IMR-90 (cell line): ENCODE measurements at regions not wholly inside any gene's neighbourhood (a gene's known extent, or its start where the extent isn't known, plus 50 kb on each side); places are given as distances from the start of the nearest gene placed in this dataset.

ENCODE experiments used
- ATAC-seq: fragments of 200-7000 bp; cut with Tn5 transposase; 2 replicates; pipeline ENCODE4 v1.9.1; 2020; ENCODE audit warnings: low read depth, mild to moderate bottlenecking, moderate library complexity
- BruUV-seq: library from RNA; stranded (reverse); fragments of 400-500 nt; replicated peaks from 2 replicates; lab custom pipeline; 2021; lab: Mats Ljungman, UMichigan
- CTCF ChIA-PET: fragments of 300-600 bp; formaldehyde crosslinking; extraction: SDS; loops from one replicate; lab custom pipeline; 2021; ENCODE audit warnings: antibody characterized with exemption; lab: Yijun Ruan, JAX
- POLR2A ChIA-PET: fragments of 300-600 bp; sonication (Branson Sonifier 250); formaldehyde crosslinking; loops from one replicate; lab custom pipeline; 2022; ENCODE audit warnings: antibody characterized with exemption; ENCODE audit not compliant: unreplicated experiment; lab: Charles Lee
- DNase-seq: peaks from one replicate; pipeline ENCODE4 v3.0.0; 2013
- H2AFZ ChIP-seq: replicated peaks from 2 replicates; pipeline ENCODE3; 2013; ENCODE audit warnings: low read length, mild to moderate bottlenecking; ENCODE audit not compliant: poor library complexity
- H2AK5ac ChIP-seq: 2 replicates; pipeline ENCODE4 v1.6.1; 2013; ENCODE audit warnings: low read depth, low read length, inconsistent platforms
- H2AK9ac ChIP-seq: replicated peaks from 2 replicates; pipeline ENCODE3; 2013; ENCODE audit warnings: mild to moderate bottlenecking, low read depth, low read length, moderate library complexity; ENCODE audit not compliant: poor library complexity
- H2BK120ac ChIP-seq: 2 replicates; pipeline ENCODE4 v1.6.1; 2013; ENCODE audit warnings: low read depth, low read length, inconsistent platforms
- H2BK15ac ChIP-seq: 3 replicates; pipeline ENCODE4 v1.6.1; 2013; ENCODE audit warnings: low read depth, low read length, inconsistent platforms
- H2BK20ac ChIP-seq: 2 replicates; pipeline ENCODE4 v1.6.1; 2013; ENCODE audit warnings: low read depth, mild to moderate bottlenecking, inconsistent platforms, low read length, moderate library complexity
- H2BK5ac ChIP-seq: 2 replicates; pipeline ENCODE4 v1.6.1; 2013; ENCODE audit warnings: mild to moderate bottlenecking, low read depth, low read length, inconsistent platforms; ENCODE audit not compliant: poor library complexity, severe bottlenecking
- H3K14ac ChIP-seq: replicated peaks from 2 replicates; pipeline ENCODE4 v1.6.1; 2013; ENCODE audit warnings: low read depth, low read length, inconsistent platforms
- H3K18ac ChIP-seq: 2 replicates; pipeline ENCODE4 v1.6.1; 2013; ENCODE audit warnings: low read depth, low read length, control low read depth
- H3K23ac ChIP-seq: 2 replicates; pipeline ENCODE4 v1.6.1; 2013; ENCODE audit warnings: low read depth, low read length, inconsistent platforms
- H3K27ac ChIP-seq: 2 replicates; pipeline ENCODE4 v1.5.1; 2013; ENCODE audit warnings: mild to moderate bottlenecking, control low read depth, low read length; ENCODE audit not compliant: insufficient read depth
- H3K27me3 ChIP-seq: 2 replicates; pipeline ENCODE4 v1.6.1; 2013; ENCODE audit warnings: low read length; ENCODE audit not compliant: control insufficient read depth, insufficient read depth
- H3K36me3 ChIP-seq: 2 replicates; pipeline ENCODE4 v1.6.1; 2013; ENCODE audit warnings: low read length, mixed read lengths; ENCODE audit not compliant: control insufficient read depth, insufficient read depth
- H3K4ac ChIP-seq: 2 replicates; pipeline ENCODE4 v1.6.1; 2013; ENCODE audit warnings: low read depth, low read length, inconsistent platforms
- H3K4me1 ChIP-seq: 2 replicates; pipeline ENCODE4 v1.6.1; 2013; ENCODE audit warnings: low read length, mixed read lengths; ENCODE audit not compliant: control insufficient read depth, insufficient read depth
- H3K4me2 ChIP-seq: 2 replicates; pipeline ENCODE4 v1.6.1; 2013; ENCODE audit warnings: low read depth, mild to moderate bottlenecking, control low read depth, low read length, moderate library complexity
- H3K4me3 ChIP-seq: 2 replicates; pipeline ENCODE4 v1.5.1; 2013; ENCODE audit warnings: low read depth, mild to moderate bottlenecking, control low read depth, low read length, moderate library complexity; ENCODE audit not compliant: insufficient read depth
- H3K56ac ChIP-seq: 2 replicates; pipeline ENCODE4 v1.6.1; 2013; ENCODE audit warnings: low read length, inconsistent platforms; ENCODE audit not compliant: insufficient read depth; ENCODE audit errors: extremely low read depth
- H3K79me1 ChIP-seq, 2 experiments: 2 replicates each; pipeline ENCODE4 v1.6.1; 2013; ENCODE audit warnings: low read length in 2 of 2, inconsistent platforms in 1 of 2, low read depth in 1 of 2
- H3K9ac ChIP-seq: 2 replicates; pipeline ENCODE4 v1.6.1; 2013; ENCODE audit warnings: low read depth, low read length, control low read depth
- H3K9me1 ChIP-seq: 2 replicates; pipeline ENCODE4 v1.6.1; 2013; ENCODE audit warnings: low read length, inconsistent platforms; ENCODE audit not compliant: insufficient read depth
- H3K9me3 ChIP-seq: 2 replicates; pipeline ENCODE4 v1.6.1; 2013; ENCODE audit warnings: low read length; ENCODE audit not compliant: control insufficient read depth, insufficient read depth
- H4K20me1 ChIP-seq: 2 replicates; pipeline ENCODE4 v1.6.1; 2013; ENCODE audit warnings: low read length, inconsistent platforms; ENCODE audit not compliant: insufficient read depth
- H4K5ac ChIP-seq: 2 replicates; pipeline ENCODE4 v1.6.1; 2013; ENCODE audit warnings: mild to moderate bottlenecking, low read depth, low read length, control low read depth
- H4K8ac ChIP-seq, 2 experiments: 2 replicates each; pipeline ENCODE4 v1.6.1; 2013; ENCODE audit warnings: low read depth in 2 of 2, low read length in 2 of 2, control low read depth in 1 of 2, inconsistent platforms in 1 of 2
- H4K91ac ChIP-seq: 2 replicates; pipeline ENCODE4 v1.6.1; 2013; ENCODE audit warnings: low read depth, low read length, inconsistent platforms; ENCODE audit not compliant: insufficient read depth
- CEBPB ChIP-seq: IDR thresholded peaks from 2 replicates; pipeline ENCODE4 v1.6.1; 2012; ENCODE audit warnings: low read depth, low read length, improper control_type of control experiment
- MAFK ChIP-seq: IDR thresholded peaks from 2 replicates; pipeline ENCODE4 v1.6.1; 2012; ENCODE audit warnings: low read depth, low read length, improper control_type of control experiment
- POLR2A ChIP-seq: IDR thresholded peaks from 2 replicates; pipeline ENCODE4 v1.6.1; 2012; ENCODE audit warnings: mild to moderate bottlenecking, low read depth, low read length
- WGBS, 2 experiments: methylation state at CpG; one replicate each; pipeline versions ENCODE4 v1.1.5 to v1.1.7; 2013; ENCODE audit warnings: missing lambda C conversion rate in 2 of 2; ENCODE audit not compliant: insufficient read length in 1 of 2; ENCODE audit errors: extremely low coverage in 2 of 2; 5-methylcytosine and 5-hydroxymethylcytosine counted together
- dilution Hi-C: fragments of 300-500 bp; cut with HindIII; formaldehyde crosslinking; loops from one replicate; pipeline ENCODE4 v1.14.3; 2018; ENCODE audit warnings: low sequenced_read_pairs; ENCODE audit not compliant: unreplicated experiment
- in situ Hi-C: fragments of 300-500 bp; cut with MboI; formaldehyde crosslinking; loops from 3 replicates; pipeline ENCODE4 v1.14.3; 2019; ENCODE audit warnings: low sequenced_read_pairs, inconsistent platforms, mixed read lengths
- intact Hi-C: fragments of 100-400 bp; cut with micrococcal nuclease; formaldehyde crosslinking; loops from 2 replicates; pipeline ENCODE4 v1.10.0; 2022

GRCh38 chr2:59302683-59303082 is 1061.6 kb upstream of the FANCL start:
- Histone ChIP-seq H2AK9ac (no peak overlapping the region), H2AFZ (no peak overlapping the region), H3K4me2 (no peak overlapping the region), H3K14ac (no peak overlapping the region), H3K9me1 (no peaks in the 10 kb centered on the region), H4K8ac (no peak overlapping the region), H2BK120ac (no peak overlapping the region), H2AK5ac (no peak overlapping the region), H3K27ac (no peak overlapping the region), H3K4me1 (no peaks in the 10 kb centered on the region), H3K23ac (no peak overlapping the region), H3K36me3 (no peaks in the 10 kb centered on the region), H4K5ac (no peak overlapping the region), H2BK20ac (no peak overlapping the region), H3K79me1 (no peaks in the 10 kb centered on the region), H2BK15ac (no peak overlapping the region), H3K9ac (no peak overlapping the region), H3K4me3 (no peak overlapping the region), H4K91ac (no peak overlapping the region), H3K4ac (no peak overlapping the region), H2BK5ac (no peak overlapping the region), H3K18ac (no peak overlapping the region), H4K20me1 (no peaks in the 10 kb centered on the region), H3K27me3 (no peaks in the 10 kb centered on the region), H3K9me3 (no peaks in the 10 kb centered on the region), H3K56ac (no peak overlapping the region)
- in situ Hi-C loops = loop anchor here (10.0 kb wide), 1 partner anchor 1262 kb away; no protein-coding TSS in a partner anchor
- no peak for DNase-seq
- intact Hi-C loops = loop anchor here (10.0 kb wide), 1 partner anchor 1282 kb away; no protein-coding TSS in a partner anchor
- CTCF ChIA-PET = interaction anchor here (1.1 kb wide), 1 partner anchor 1279 kb away, joined by 3 read pairs; no protein-coding TSS in a partner anchor
- dilution Hi-C loops = no loop called here
- TF ChIP-seq CEBPB = peak; percentile 50; the same call in 1 of the 2 replicates
- TF ChIP-seq POLR2A = no peak
- TF ChIP-seq MAFK = no peak
- no peak for ATAC-seq
- POLR2A ChIA-PET = no interaction called here
- BruUV-seq = no TSS peak
- 20% methylated on average over 1 of the region's 3 CpGs; no CpG with 5 or more reads in 1 of the 2 experiments for WGBS, 2 experiments
